ENCODE measurements at regions not wholly inside any gene's neighbourhood (a gene's known extent, or its start where the extent isn't known, plus 50 kb on each side); places are given as distances from the start of the nearest gene placed in this dataset.

DNA sequence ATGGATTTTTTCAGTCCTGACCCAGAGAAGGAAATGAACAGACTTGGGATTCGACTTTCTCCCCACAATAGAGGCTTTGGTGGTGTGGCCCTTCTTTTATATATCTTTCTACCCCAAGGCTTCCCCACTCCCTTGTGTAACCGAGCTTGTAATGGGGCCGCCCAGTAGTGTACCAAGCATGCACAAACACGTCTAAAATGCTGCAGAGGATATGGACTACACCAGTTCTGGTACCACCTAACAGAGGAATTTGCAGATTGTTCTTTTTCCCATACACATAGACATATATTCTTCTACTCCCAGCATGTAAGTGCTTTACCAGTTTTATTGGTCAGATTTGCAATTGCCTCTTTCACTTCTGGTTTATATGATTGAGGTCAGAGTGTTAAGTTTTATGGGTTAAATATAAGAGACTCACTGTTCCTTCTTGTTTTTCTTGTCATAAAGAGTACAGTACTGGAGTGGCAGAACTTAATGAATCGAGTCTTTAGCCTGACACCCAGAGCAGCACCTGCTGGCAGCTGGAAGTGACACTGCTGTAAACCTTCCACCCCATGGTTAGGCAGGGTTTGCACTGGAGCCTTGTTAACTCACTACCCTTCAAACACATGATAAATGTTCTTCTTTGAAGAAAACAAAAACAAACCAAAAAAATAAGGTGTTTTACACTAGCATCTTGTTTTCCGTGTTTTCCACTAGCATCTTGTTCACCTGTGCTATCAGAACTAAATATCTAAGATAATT, 198.6 kb downstream of the PTPRC start (continued):
- TF ChIP-seq, protein P1, sequence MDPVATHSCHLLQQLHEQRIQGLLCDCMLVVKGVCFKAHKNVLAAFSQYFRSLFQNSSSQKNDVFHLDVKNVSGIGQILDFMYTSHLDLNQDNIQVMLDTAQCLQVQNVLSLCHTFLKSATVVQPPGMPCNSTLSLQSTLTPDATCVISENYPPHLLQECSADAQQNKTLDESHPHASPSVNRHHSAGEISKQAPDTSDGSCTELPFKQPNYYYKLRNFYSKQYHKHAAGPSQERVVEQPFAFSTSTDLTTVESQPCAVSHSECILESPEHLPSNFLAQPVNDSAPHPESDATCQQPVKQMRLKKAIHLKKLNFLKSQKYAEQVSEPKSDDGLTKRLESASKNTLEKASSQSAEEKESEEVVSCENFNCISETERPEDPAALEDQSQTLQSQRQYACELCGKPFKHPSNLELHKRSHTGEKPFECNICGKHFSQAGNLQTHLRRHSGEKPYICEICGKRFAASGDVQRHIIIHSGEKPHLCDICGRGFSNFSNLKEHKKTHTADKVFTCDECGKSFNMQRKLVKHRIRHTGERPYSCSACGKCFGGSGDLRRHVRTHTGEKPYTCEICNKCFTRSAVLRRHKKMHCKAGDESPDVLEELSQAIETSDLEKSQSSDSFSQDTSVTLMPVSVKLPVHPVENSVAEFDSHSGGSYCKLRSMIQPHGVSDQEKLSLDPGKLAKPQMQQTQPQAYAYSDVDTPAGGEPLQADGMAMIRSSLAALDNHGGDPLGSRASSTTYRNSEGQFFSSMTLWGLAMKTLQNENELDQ (tag by site-specific recombination; IDR thresholded peaks at IDR 0.05; ENCODE audit: low read depth): 0 out of 2 replicates have a peak, but pooled peaks have one; percentile 15
- no peak for TF ChIP-seq GLI4 (tag by site-specific recombination; IDR thresholded peaks at IDR 0.05)
- no peak for TF ChIP-seq ZNF335 (tag by site-specific recombination; conservative IDR thresholded peaks at IDR 0.05)
- TF ChIP-seq KLF16 (tag by site-specific recombination; IDR thresholded peaks at IDR 0.05): peak; percentile 48; the same call in 1 of the 2 replicates
- no peak for TF ChIP-seq ZNF791 (tag by site-specific recombination; IDR thresholded peaks at IDR 0.05)
- peak; percentile 84 for TF ChIP-seq GFI1B (tag by site-specific recombination; IDR thresholded peaks at IDR 0.05)
- no peak for TF ChIP-seq SP2 (tag by site-specific recombination; IDR thresholded peaks at IDR 0.05)
- TF ChIP-seq ZNF2 (tag by site-specific recombination; IDR thresholded peaks at IDR 0.05): peak; percentile 85
- TF ChIP-seq ZNF768 (tag by site-specific recombination; IDR thresholded peaks at IDR 0.05): no peak
- no peak for TF ChIP-seq PRDM1 (tag by site-specific recombination; IDR thresholded peaks at IDR 0.05)
- peak; percentile 22; the same call in 1 of the 2 replicates for TF ChIP-seq ZNF664 (tag by site-specific recombination; IDR thresholded peaks at IDR 0.05)
- TF ChIP-seq, protein P2, sequence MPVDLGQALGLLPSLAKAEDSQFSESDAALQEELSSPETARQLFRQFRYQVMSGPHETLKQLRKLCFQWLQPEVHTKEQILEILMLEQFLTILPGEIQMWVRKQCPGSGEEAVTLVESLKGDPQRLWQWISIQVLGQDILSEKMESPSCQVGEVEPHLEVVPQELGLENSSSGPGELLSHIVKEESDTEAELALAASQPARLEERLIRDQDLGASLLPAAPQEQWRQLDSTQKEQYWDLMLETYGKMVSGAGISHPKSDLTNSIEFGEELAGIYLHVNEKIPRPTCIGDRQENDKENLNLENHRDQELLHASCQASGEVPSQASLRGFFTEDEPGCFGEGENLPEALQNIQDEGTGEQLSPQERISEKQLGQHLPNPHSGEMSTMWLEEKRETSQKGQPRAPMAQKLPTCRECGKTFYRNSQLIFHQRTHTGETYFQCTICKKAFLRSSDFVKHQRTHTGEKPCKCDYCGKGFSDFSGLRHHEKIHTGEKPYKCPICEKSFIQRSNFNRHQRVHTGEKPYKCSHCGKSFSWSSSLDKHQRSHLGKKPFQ (tag by site-specific recombination; IDR thresholded peaks at IDR 0.05): peak; percentile 83
- TF ChIP-seq, protein P3, sequence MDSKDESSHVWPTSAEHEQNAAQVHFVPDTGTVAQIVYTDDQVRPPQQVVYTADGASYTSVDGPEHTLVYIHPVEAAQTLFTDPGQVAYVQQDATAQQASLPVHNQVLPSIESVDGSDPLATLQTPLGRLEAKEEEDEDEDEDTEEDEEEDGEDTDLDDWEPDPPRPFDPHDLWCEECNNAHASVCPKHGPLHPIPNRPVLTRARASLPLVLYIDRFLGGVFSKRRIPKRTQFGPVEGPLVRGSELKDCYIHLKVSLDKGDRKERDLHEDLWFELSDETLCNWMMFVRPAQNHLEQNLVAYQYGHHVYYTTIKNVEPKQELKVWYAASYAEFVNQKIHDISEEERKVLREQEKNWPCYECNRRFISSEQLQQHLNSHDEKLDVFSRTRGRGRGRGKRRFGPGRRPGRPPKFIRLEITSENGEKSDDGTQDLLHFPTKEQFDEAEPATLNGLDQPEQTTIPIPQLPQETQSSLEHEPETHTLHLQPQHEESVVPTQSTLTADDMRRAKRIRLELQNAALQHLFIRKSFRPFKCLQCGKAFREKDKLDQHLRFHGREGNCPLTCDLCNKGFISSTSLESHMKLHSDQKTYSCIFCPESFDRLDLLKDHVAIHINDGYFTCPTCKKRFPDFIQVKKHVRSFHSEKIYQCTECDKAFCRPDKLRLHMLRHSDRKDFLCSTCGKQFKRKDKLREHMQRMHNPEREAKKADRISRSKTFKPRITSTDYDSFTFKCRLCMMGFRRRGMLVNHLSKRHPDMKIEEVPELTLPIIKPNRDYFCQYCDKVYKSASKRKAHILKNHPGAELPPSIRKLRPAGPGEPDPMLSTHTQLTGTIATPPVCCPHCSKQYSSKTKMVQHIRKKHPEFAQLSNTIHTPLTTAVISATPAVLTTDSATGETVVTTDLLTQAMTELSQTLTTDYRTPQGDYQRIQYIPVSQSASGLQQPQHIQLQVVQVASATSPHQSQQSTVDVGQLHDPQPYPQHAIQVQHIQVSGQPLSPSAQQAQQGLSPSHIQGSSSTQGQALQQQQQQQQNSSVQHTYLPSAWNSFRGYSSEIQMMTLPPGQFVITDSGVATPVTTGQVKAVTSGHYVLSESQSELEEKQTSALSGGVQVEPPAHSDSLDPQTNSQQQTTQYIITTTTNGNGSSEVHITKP (tag by site-specific recombination; IDR thresholded peaks at IDR 0.05): no peak; the same call in 1 of the 2 replicates
- TF ChIP-seq, protein P4, sequence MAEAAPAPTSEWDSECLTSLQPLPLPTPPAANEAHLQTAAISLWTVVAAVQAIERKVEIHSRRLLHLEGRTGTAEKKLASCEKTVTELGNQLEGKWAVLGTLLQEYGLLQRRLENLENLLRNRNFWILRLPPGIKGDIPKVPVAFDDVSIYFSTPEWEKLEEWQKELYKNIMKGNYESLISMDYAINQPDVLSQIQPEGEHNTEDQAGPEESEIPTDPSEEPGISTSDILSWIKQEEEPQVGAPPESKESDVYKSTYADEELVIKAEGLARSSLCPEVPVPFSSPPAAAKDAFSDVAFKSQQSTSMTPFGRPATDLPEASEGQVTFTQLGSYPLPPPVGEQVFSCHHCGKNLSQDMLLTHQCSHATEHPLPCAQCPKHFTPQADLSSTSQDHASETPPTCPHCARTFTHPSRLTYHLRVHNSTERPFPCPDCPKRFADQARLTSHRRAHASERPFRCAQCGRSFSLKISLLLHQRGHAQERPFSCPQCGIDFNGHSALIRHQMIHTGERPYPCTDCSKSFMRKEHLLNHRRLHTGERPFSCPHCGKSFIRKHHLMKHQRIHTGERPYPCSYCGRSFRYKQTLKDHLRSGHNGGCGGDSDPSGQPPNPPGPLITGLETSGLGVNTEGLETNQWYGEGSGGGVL (tag by site-specific recombination; IDR thresholded peaks at IDR 0.05): no peak
- TF ChIP-seq, protein P5, sequence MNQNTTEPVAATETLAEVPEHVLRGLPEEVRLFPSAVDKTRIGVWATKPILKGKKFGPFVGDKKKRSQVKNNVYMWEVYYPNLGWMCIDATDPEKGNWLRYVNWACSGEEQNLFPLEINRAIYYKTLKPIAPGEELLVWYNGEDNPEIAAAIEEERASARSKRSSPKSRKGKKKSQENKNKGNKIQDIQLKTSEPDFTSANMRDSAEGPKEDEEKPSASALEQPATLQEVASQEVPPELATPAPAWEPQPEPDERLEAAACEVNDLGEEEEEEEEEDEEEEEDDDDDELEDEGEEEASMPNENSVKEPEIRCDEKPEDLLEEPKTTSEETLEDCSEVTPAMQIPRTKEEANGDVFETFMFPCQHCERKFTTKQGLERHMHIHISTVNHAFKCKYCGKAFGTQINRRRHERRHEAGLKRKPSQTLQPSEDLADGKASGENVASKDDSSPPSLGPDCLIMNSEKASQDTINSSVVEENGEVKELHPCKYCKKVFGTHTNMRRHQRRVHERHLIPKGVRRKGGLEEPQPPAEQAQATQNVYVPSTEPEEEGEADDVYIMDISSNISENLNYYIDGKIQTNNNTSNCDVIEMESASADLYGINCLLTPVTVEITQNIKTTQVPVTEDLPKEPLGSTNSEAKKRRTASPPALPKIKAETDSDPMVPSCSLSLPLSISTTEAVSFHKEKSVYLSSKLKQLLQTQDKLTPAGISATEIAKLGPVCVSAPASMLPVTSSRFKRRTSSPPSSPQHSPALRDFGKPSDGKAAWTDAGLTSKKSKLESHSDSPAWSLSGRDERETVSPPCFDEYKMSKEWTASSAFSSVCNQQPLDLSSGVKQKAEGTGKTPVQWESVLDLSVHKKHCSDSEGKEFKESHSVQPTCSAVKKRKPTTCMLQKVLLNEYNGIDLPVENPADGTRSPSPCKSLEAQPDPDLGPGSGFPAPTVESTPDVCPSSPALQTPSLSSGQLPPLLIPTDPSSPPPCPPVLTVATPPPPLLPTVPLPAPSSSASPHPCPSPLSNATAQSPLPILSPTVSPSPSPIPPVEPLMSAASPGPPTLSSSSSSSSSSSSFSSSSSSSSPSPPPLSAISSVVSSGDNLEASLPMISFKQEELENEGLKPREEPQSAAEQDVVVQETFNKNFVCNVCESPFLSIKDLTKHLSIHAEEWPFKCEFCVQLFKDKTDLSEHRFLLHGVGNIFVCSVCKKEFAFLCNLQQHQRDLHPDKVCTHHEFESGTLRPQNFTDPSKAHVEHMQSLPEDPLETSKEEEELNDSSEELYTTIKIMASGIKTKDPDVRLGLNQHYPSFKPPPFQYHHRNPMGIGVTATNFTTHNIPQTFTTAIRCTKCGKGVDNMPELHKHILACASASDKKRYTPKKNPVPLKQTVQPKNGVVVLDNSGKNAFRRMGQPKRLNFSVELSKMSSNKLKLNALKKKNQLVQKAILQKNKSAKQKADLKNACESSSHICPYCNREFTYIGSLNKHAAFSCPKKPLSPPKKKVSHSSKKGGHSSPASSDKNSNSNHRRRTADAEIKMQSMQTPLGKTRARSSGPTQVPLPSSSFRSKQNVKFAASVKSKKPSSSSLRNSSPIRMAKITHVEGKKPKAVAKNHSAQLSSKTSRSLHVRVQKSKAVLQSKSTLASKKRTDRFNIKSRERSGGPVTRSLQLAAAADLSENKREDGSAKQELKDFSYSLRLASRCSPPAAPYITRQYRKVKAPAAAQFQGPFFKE (tag by site-specific recombination; IDR thresholded peaks at IDR 0.05; ENCODE audit: borderline replicate concordance): no peak
- TF ChIP-seq, protein P6, sequence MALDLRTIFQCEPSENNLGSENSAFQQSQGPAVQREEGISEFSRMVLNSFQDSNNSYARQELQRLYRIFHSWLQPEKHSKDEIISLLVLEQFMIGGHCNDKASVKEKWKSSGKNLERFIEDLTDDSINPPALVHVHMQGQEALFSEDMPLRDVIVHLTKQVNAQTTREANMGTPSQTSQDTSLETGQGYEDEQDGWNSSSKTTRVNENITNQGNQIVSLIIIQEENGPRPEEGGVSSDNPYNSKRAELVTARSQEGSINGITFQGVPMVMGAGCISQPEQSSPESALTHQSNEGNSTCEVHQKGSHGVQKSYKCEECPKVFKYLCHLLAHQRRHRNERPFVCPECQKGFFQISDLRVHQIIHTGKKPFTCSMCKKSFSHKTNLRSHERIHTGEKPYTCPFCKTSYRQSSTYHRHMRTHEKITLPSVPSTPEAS (tag by site-specific recombination; IDR thresholded peaks at IDR 0.05): peak; percentile 59
- peak; percentile 100 for TF ChIP-seq FEZF1 (tag by site-specific recombination; IDR thresholded peaks at IDR 0.05)
- TF ChIP-seq ZSCAN16 (tag by site-specific recombination; IDR thresholded peaks at IDR 0.05): 0 out of 2 replicates have a peak, but pooled peaks have one; percentile 63
- TF ChIP-seq, protein P7, sequence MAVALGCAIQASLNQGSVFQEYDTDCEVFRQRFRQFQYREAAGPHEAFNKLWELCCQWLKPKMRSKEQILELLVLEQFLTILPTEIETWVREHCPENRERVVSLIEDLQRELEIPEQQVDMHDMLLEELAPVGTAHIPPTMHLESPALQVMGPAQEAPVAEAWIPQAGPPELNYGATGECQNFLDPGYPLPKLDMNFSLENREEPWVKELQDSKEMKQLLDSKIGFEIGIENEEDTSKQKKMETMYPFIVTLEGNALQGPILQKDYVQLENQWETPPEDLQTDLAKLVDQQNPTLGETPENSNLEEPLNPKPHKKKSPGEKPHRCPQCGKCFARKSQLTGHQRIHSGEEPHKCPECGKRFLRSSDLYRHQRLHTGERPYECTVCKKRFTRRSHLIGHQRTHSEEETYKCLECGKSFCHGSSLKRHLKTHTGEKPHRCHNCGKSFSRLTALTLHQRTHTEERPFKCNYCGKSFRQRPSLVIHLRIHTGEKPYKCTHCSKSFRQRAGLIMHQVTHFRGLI (tag by site-specific recombination; IDR thresholded peaks at IDR 0.05): 0 out of 2 replicates have a peak, but pooled peaks have one; percentile 25
- TF ChIP-seq ZNF404 (tag by site-specific recombination; IDR thresholded peaks at IDR 0.05): no peak

All from HEK293 (cell line).